Activated CD8-positive, alpha-beta T cell treated with anti-CD3 and anti-CD28 coated beads for 36 hours (primary cell): ENCODE measurements at regions not wholly inside any gene's neighbourhood (a gene's known extent, or its start where the extent isn't known, plus 50 kb on each side); places are given as distances from the start of the nearest gene placed in this dataset.

ENCODE experiments used
- ATAC-seq: fragments of 200-7000 bp; cut with Tn5 transposase; one replicate; pipeline ENCODE4 v1.10.0; 2021; ENCODE audit warnings: mild to moderate bottlenecking, moderate library complexity
- CTCF ChIA-PET: fragments of 350-600 bp; sonication (Branson Sonifier 250); formaldehyde crosslinking; loops from one replicate; lab custom pipeline; 2021; ENCODE audit warnings: antibody characterized with exemption; lab: Charles Lee
- POLR2A ChIA-PET: fragments of 350-600 bp; sonication (Branson Sonifier 250); formaldehyde crosslinking; loops from one replicate; lab custom pipeline; 2021; ENCODE audit warnings: antibody characterized with exemption; lab: Charles Lee
- DNase-seq: peaks from one replicate; pipeline ENCODE4 v3.0.0-alpha.2; 2020
- H3K27ac Mint-ChIP-seq: one replicate; pipeline ENCODE4 v1.8.0; 2021; ENCODE audit warnings: mild to moderate bottlenecking, mixed read lengths
- H3K27me3 Mint-ChIP-seq: one replicate; pipeline ENCODE4 v1.8.0; 2021; ENCODE audit warnings: mixed read lengths
- H3K36me3 Mint-ChIP-seq: one replicate; pipeline ENCODE4 v1.8.0; 2021; ENCODE audit warnings: low read depth, mixed read lengths
- H3K4me1 Mint-ChIP-seq: one replicate; pipeline ENCODE4 v1.8.0; 2021; ENCODE audit warnings: low read depth, mixed read lengths
- H3K4me3 Mint-ChIP-seq: one replicate; pipeline ENCODE4 v1.8.0; 2021; ENCODE audit warnings: mild to moderate bottlenecking, moderate library complexity, mixed read lengths
- H3K9me3 Mint-ChIP-seq: one replicate; pipeline ENCODE4 v1.8.0; 2021; ENCODE audit warnings: mixed read lengths
- CTCF ChIP-seq: fragments of 200-600 bp; IDR thresholded peaks from one replicate; pipeline ENCODE4 v1.8.0; 2022; ENCODE audit warnings: antibody characterized with exemption, mild to moderate bottlenecking
- intact Hi-C: fragments of 100-400 bp; cut with micrococcal nuclease; formaldehyde crosslinking; loops from one replicate; pipeline ENCODE4 v1.10.0; 2022

- Mint-ChIP-seq H3K4me3 (no peak overlapping the region), H3K27ac (no peak overlapping the region), H3K36me3 (no peaks in the 10 kb centered on the region), H3K4me1 (no peaks in the 10 kb centered on the region), H3K27me3 (no peaks in the 10 kb centered on the region), H3K9me3 (peaks cover 6% of the 10 kb centered on the region)
- intact Hi-C loops, result no loop called here
- ChIA-PET POLR2A (no interaction called here), CTCF (no interaction called here)
- ATAC-seq (no peak), DNase-seq (no peak)
- TF ChIP-seq CTCF, result no peak
These were observed 252.5 kb upstream of the RGS18 start for GRCh38 chr1:191905781-191906180.

GRCh38 chr1:191907121-191907520 is 251.1 kb upstream of the RGS18 start:
- ChIA-PET CTCF (no interaction called here), POLR2A (no interaction called here)
- no peaks in the 10 kb centered on the region for H3K36me3 Mint-ChIP-seq

DNA sequence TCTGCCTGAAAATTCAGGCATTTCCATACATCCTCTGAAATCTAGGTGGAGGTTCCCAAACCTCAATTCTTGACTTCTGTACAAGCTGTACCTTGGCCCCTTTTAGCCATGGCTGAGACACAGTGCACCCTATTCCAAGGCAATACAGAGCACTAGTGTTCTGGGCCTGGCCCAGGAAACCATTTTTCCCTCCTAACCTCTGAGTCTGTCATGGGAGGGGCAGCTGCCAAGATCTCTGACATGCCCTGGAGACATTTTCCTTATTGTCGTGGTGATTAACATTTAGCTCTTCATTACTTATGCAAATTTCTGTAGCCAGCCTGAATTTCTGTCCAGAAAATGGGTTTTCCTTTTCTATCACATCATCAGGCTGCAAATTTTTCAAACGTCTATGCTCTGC is 248.0 kb upstream of the RGS18 start:
- CTCF ChIA-PET, result no interaction called here
- peaks cover 6% of the 10 kb centered on the region for H3K9me3 Mint-ChIP-seq
- no peak for DNase-seq
- H3K27ac Mint-ChIP-seq, result no peak overlapping the region
- no peak for TF ChIP-seq CTCF
- H3K4me3 Mint-ChIP-seq, result no peak overlapping the region
- no peaks in the 10 kb centered on the region for H3K27me3 Mint-ChIP-seq
- H3K4me1 Mint-ChIP-seq, result no peaks in the 10 kb centered on the region
- no peak for ATAC-seq
- no peaks in the 10 kb centered on the region for H3K36me3 Mint-ChIP-seq
- intact Hi-C loops, result no loop called here
- POLR2A ChIA-PET, result no interaction called here

More at GRCh38 chr1:191907121-191907520, 251.1 kb upstream of the RGS18 start:
- peaks cover 6% of the 10 kb centered on the region for H3K9me3 Mint-ChIP-seq
- intact Hi-C loops, result no loop called here
- DNase-seq, result no peak
- H3K27ac Mint-ChIP-seq, result no peak overlapping the region
- H3K4me1 Mint-ChIP-seq, result no peaks in the 10 kb centered on the region
- H3K27me3 Mint-ChIP-seq, result no peaks in the 10 kb centered on the region
- no peak overlapping the region for H3K4me3 Mint-ChIP-seq
- no peak for ATAC-seq
- no peak for TF ChIP-seq CTCF

- H3K4me3 Mint-ChIP-seq, result no peak overlapping the region
- no peak for TF ChIP-seq CTCF
- no peak for ATAC-seq
- intact Hi-C loops, result no loop called here
- H3K36me3 Mint-ChIP-seq, result no peaks in the 10 kb centered on the region
- H3K27ac Mint-ChIP-seq, result no peak overlapping the region
- CTCF ChIA-PET, result no interaction called here
- POLR2A ChIA-PET, result no interaction called here
- peaks cover 6% of the 10 kb centered on the region for H3K9me3 Mint-ChIP-seq
- no peak for DNase-seq
- no peaks in the 10 kb centered on the region for H3K4me1 Mint-ChIP-seq
- no peaks in the 10 kb centered on the region for H3K27me3 Mint-ChIP-seq
These were observed 245.7 kb upstream of the RGS18 start for GRCh38 chr1:191912517-191912916.

DNA sequence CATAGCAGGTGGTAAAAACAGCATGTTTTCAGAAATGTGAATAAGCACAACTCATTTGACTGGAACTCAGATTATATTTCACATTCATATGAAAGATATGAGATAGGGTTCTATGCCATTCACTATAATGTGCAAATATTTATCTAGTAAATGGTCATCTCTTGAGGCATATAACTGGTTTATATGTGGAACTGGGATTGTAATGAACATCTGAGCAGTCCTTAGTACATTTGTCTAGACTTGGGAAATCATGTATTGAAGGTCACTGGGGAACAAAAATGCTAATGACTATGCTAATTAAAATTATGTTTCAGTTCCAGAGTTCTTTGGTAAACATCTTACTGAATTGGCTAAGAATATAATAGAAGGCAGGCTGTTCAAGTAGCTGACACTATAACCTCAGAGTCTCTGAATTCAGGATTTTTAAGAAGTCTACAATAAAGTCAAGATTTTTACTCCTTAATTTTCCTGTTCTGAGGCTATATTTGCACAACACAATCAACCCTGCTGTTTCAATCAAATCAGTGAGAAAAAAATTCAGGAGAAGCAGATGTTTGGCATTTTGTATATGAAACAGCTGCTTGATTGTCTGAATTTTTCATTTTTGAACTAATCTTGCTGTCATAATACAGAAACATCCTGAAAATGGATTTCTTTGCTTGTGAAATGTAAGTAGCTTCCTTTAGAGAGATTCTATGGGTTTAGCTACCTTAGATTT is 244.8 kb upstream of the RGS18 start:
- peaks cover 7% of the 10 kb centered on the region for H3K9me3 Mint-ChIP-seq
- H3K27ac Mint-ChIP-seq, result no peak overlapping the region
- H3K36me3 Mint-ChIP-seq, result no peaks in the 10 kb centered on the region
- H3K27me3 Mint-ChIP-seq, result no peaks in the 10 kb centered on the region
- no peak overlapping the region for H3K4me3 Mint-ChIP-seq
- CTCF ChIA-PET, result no interaction called here
- no peak for DNase-seq
- no peak for TF ChIP-seq CTCF
- intact Hi-C loops, result no loop called here
- POLR2A ChIA-PET, result no interaction called here
- no peaks in the 10 kb centered on the region for H3K4me1 Mint-ChIP-seq
- no peak for ATAC-seq
